Upper lobe of left lung (tissue), 6 donors: ENCODE measurements at regions not wholly inside any gene's neighbourhood (a gene's known extent, or its start where the extent isn't known, plus 50 kb on each side); places are given as distances from the start of the nearest gene placed in this dataset.

Experiments
- ATAC-seq, 2 donors: fragments of 200-7000 bp; cut with Tn5 transposase; one replicate each; pipeline ENCODE4 v1.9.1; 2022; ENCODE audit warnings: mild to moderate bottlenecking in 2 of 2, moderate library complexity in 2 of 2; ENCODE audit not compliant: low FRiP score in 2 of 2
- DNase-seq, 2 donors: peaks; one replicate each; pipeline ENCODE4 v3.0.0-alpha.2; 2019 to 2020
- H3K27ac ChIP-seq, 4 donors: fragments of 200-600 bp; sonication (generic); one replicate each; pipeline ENCODE4 v1.5.1; 2016 to 2019
- H3K27me3 ChIP-seq, 4 donors: fragments of 200-600 bp; sonication (generic); one replicate each; pipeline ENCODE4 v1.5.1; 2017 to 2019
- H3K36me3 ChIP-seq, 4 donors: fragments of 200-600 bp; sonication (generic); one replicate each; pipeline ENCODE4 v1.5.1; 2016 to 2019
- H3K4me1 ChIP-seq, 4 donors: fragments of 200-600 bp; sonication (generic); one replicate each; pipeline ENCODE4 v1.5.1; 2018 to 2019
- H3K4me3 ChIP-seq, 4 donors: fragments of 200-600 bp; sonication (generic); one replicate each; pipeline ENCODE4 v1.5.1; 2017 to 2019; ENCODE audit warnings: mild to moderate bottlenecking in 2 of 4, moderate library complexity in 1 of 4
- H3K9me3 ChIP-seq, 4 donors: fragments of 200-600 bp; sonication (generic); one replicate each; pipeline ENCODE4 v1.5.1; 2018 to 2019
- EP300 ChIP-seq, 4 donors: sonication (generic); formaldehyde crosslinking; IDR thresholded peaks; one replicate each; pipeline ENCODE4 v1.5.1; 2017; ENCODE audit warnings: antibody characterized with exemption in 4 of 4, control low read depth in 2 of 4
- POLR2A ChIP-seq, 4 donors: fragments of 450-650 bp; IDR thresholded peaks; one replicate each; pipeline ENCODE4 v1.5.1; 2016 to 2017; ENCODE audit warnings: antibody characterized with exemption in 4 of 4, mild to moderate bottlenecking in 2 of 4
- POLR2AphosphoS5 ChIP-seq, 2 donors: sonication (generic); formaldehyde crosslinking; IDR thresholded peaks; one replicate each; pipeline ENCODE4 v1.5.1; 2017; ENCODE audit warnings: antibody characterized with exemption in 2 of 2
- WGBS, 2 donors: methylation state at CpG; one replicate each; pipeline ENCODE4 v1.1.5; 2017 to 2018; 5-methylcytosine and 5-hydroxymethylcytosine counted together
- TF ChIP-seq, protein P1 (sequence below), 6 experiments: fragments of 450-650 bp in 4 of 6; fragments of 200-600 bp in 2 of 6; sonication (generic) in 2 of 6; IDR thresholded peaks; one replicate each; pipeline ENCODE4 v1.5.1; 2016 to 2019; ENCODE audit warnings: antibody characterized with exemption in 6 of 6
- donor health status: DM: no; HTN: no; CAD: no; lungs with moderate emphysema.
- donor health status: DM: no; HTN: yes; CAD: no; lungs with severe emphysema.

DNA sequence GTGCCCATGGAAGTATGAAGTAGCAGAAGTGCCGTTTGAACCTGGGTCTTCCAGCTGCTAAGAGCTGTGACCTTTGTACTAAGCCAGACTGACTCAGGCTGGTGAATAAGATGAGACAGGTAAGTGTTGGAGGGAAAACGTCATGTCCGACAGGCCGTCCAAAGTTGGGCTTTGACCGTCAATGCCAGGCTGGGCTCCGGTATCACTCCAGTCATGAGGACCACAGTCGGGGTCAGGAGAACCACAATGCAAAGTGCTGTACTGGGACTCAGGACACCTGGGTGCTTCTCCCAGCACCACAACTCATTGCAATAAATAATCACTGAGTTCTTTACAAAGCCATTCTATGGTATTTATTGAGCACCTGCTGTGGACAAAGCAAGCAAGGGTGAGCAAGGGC, 268.6 kb downstream of the HAPSTR1 start:
- H3K27ac ChIP-seq: no peak overlapping the region
- TF ChIP-seq POLR2AphosphoS5 (IDR thresholded peaks at IDR 0.05) (no peak), EP300 (IDR thresholded peaks at IDR 0.05) (no peak)
- TF ChIP-seq, protein P1, sequence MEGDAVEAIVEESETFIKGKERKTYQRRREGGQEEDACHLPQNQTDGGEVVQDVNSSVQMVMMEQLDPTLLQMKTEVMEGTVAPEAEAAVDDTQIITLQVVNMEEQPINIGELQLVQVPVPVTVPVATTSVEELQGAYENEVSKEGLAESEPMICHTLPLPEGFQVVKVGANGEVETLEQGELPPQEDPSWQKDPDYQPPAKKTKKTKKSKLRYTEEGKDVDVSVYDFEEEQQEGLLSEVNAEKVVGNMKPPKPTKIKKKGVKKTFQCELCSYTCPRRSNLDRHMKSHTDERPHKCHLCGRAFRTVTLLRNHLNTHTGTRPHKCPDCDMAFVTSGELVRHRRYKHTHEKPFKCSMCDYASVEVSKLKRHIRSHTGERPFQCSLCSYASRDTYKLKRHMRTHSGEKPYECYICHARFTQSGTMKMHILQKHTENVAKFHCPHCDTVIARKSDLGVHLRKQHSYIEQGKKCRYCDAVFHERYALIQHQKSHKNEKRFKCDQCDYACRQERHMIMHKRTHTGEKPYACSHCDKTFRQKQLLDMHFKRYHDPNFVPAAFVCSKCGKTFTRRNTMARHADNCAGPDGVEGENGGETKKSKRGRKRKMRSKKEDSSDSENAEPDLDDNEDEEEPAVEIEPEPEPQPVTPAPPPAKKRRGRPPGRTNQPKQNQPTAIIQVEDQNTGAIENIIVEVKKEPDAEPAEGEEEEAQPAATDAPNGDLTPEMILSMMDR (IDR thresholded peaks at IDR 0.05): no peak
- ATAC-seq: no peak
- H3K27me3 ChIP-seq: no peaks in the 10 kb centered on the region
- H3K4me1 ChIP-seq: peaks cover 0 to 4% (median 0%) of the 10 kb centered on the region in 4 donors
- H3K36me3 ChIP-seq: no peaks in the 10 kb centered on the region
- no peak overlapping the region for H3K4me3 ChIP-seq
- DNase-seq: no peak
- 88 to 94% methylated on average over 7 of the region's 7 CpGs for WGBS, 2 donors
- no peaks in the 10 kb centered on the region for H3K9me3 ChIP-seq

GRCh38 chr16:9362050-9362449, 270.6 kb downstream of the HAPSTR1 start:
- Histone ChIP-seq H3K36me3 (no peaks in the 10 kb centered on the region), H3K4me3 (no peak overlapping the region), H3K9me3 (no peaks in the 10 kb centered on the region), H3K27ac (no peak overlapping the region), H3K4me1 (peaks cover 0 to 4% (median 0%) of the 10 kb centered on the region in 4 donors), H3K27me3 (no peaks in the 10 kb centered on the region)
- DNase-seq: no peak
- 90% methylated on average over 8 of the region's 8 CpGs for WGBS, 2 donors
- ATAC-seq: no peak
- TF ChIP-seq, protein P1 (IDR thresholded peaks at IDR 0.05): no peak
- TF ChIP-seq POLR2A (IDR thresholded peaks at IDR 0.05) (no peak), EP300 (IDR thresholded peaks at IDR 0.05) (no peak), POLR2AphosphoS5 (IDR thresholded peaks at IDR 0.05) (no peak)

- no peak for DNase-seq
- TF ChIP-seq POLR2AphosphoS5 (IDR thresholded peaks at IDR 0.05): no peak
- Histone ChIP-seq H3K27me3 (no peaks in the 10 kb centered on the region), H3K9me3 (no peaks in the 10 kb centered on the region), H3K4me1 (peaks cover 0 to 4% (median 0%) of the 10 kb centered on the region in 4 donors), H3K27ac (no peak overlapping the region), H3K36me3 (no peaks in the 10 kb centered on the region), H3K4me3 (no peak overlapping the region)
- WGBS, 2 donors: 88 to 89% methylated on average over 3 of the region's 3 CpGs
- ATAC-seq: no peak
These were observed 271.2 kb downstream of the HAPSTR1 start for GRCh38 chr16:9362604-9363003.

DNA sequence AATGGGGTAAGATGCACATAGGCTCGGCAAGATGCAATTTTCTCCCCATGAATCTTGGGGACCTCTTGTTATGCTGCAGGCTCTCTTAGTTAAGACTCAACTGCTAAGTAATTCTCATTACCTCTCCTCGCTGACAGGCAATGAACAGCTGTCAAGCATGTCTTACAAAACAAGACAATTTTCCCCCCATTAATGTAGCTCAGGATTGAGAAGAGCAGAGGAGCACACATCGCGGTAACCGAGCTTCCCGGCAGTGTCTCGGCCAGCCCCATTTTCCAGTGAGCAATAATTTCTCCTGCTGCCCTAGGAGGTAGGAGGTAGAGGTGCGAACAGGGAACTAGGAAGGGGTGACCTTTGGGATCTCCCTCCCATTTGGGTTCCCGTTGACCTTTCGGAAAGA, 272.1 kb downstream of the HAPSTR1 start:
- Histone ChIP-seq H3K4me1 (peaks cover 0 to 4% (median 0%) of the 10 kb centered on the region in 4 donors), H3K27ac (no peak overlapping the region), H3K9me3 (no peaks in the 10 kb centered on the region), H3K36me3 (no peaks in the 10 kb centered on the region), H3K27me3 (no peaks in the 10 kb centered on the region), H3K4me3 (no peak overlapping the region)
- no peak for TF ChIP-seq POLR2AphosphoS5 (IDR thresholded peaks at IDR 0.05)
- TF ChIP-seq, protein P1 (IDR thresholded peaks at IDR 0.05): no peak
- no peak for TF ChIP-seq EP300 (IDR thresholded peaks at IDR 0.05)
- no peak for TF ChIP-seq POLR2A (IDR thresholded peaks at IDR 0.05)
- DNase-seq: no peak
- WGBS, 2 donors: 93 to 95% methylated on average over 10 of the region's 10 CpGs
- no peak for ATAC-seq

GRCh38 chr16:9364721-9365369, 273.4 kb downstream of the HAPSTR1 start:
- Histone ChIP-seq H3K9me3 (no peaks in the 10 kb centered on the region), H3K27me3 (no peaks in the 10 kb centered on the region), H3K36me3 (no peaks in the 10 kb centered on the region), H3K27ac (no peak overlapping the region), H3K4me1 (peaks cover 0 to 4% (median 0%) of the 10 kb centered on the region in 4 donors), H3K4me3 (no peak overlapping the region)
- TF ChIP-seq, protein P1 (IDR thresholded peaks at IDR 0.05): no peak
- TF ChIP-seq EP300 (IDR thresholded peaks at IDR 0.05) (no peak), POLR2AphosphoS5 (IDR thresholded peaks at IDR 0.05) (no peak), POLR2A (IDR thresholded peaks at IDR 0.05) (no peak)
- 54 to 64% methylated on average over 2 of the region's 2 CpGs for WGBS, 2 donors
- no peak for ATAC-seq
- DNase-seq: no peak
